ENCODE measurements at regions not wholly inside any gene's neighbourhood (a gene's known extent, or its start where the extent isn't known, plus 50 kb on each side); places are given as distances from the start of the nearest gene placed in this dataset.

DNA sequence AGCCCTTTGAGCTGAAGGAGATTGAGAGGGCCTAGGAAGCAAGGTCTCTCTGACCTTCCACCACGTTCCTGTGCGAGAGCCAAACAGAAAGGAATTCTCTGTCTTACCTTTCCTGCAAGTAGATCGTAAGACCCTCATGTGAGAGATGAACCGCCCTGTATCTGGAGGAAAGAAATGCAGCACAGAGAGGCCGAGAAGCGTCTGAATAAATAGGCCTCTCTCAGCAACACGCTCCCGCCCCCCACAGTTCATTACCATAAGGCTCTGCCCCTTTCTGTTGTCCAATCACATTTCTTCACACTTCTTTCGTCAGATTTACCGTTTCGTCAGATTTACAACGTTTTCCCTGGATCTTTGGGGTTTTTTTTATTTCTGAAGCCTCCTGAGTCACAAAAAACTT is 90.3 kb downstream of the BLID start:
- ATAC-seq = peak; percentile 93
- ChIA-PET RAD21 (ENCODE audit: low non-redundant PET in 1 of 2, low total read pairs in 2 of 2, uncharacterized antibody in 2 of 2, unreplicated experiment in 2 of 2) (no interaction called here), POLR2A (no interaction called here), CTCF (no interaction called here)
- Histone ChIP-seq H3K27me3 (ENCODE audit: insufficient read depth, low read length) (no peaks in the 10 kb centered on the region), H3K4me2 (ENCODE audit: low read length) (peak overlapping the region; percentile 78), H3K27ac (ENCODE audit: low read depth, low read length) (peak overlapping the region; percentile 38), H3K9me3 (ENCODE audit: control insufficient read depth in 1 of 2, insufficient read depth in 1 of 2, low read depth in 1 of 2, low read length in 2 of 2) (no peaks in the 10 kb centered on the region), H3K4me1 (ENCODE audit: control insufficient read depth in 1 of 2, insufficient read depth in 2 of 2, low read length in 2 of 2) (peaks cover 20 to 45% of the 10 kb centered on the region in 2 experiments; a peak in 3 of 4 replicates), H3K4me3 (replicated peaks in 1 of 2; ENCODE audit: low read depth in 1 of 2, low read length in 2 of 2) (peak overlapping the region; percentile 58 to 65), H3K79me2 (ENCODE audit: insufficient read depth, low read length) (peaks cover 49% of the 10 kb centered on the region), H2AFZ (ENCODE audit: low read depth, low read length, poor library complexity, severe bottlenecking) (peak overlapping the region; percentile 97), H3K36me3 (ENCODE audit: control insufficient read depth in 1 of 2, insufficient read depth in 2 of 2, low read length in 2 of 2) (no peaks in the 10 kb centered on the region), H3K9me2 (ENCODE audit: insufficient read depth) (no peaks in the 10 kb centered on the region), H3K9ac (ENCODE audit: low read length) (peak overlapping the region; percentile 66), H4K20me1 (ENCODE audit: insufficient read depth) (no peaks in the 10 kb centered on the region)
- TF ChIP-seq POLR2AphosphoS5 (IDR thresholded peaks at IDR 0.05; ENCODE audit: low read depth, low read length) (peak; percentile 96), ELF1 (IDR thresholded peaks at IDR 0.05; ENCODE audit: borderline replicate concordance, low read depth) (no peak), CBX3 (IDR thresholded peaks at IDR 0.05; ENCODE audit: low read depth) (no peak), SIN3A (IDR thresholded peaks at IDR 0.05; ENCODE audit: low read depth) (peak; percentile 68), ZFX (IDR thresholded peaks at IDR 0.05) (peak; percentile 37; the same call in 1 of the 2 replicates)
- DNase-seq (ENCODE audit: low read depth, low spot score) = peak; percentile 77
- intact Hi-C loops (cut with micrococcal nuclease) = no loop called here
- BruUV-seq (replicated peaks) = no TSS peak

DNA sequence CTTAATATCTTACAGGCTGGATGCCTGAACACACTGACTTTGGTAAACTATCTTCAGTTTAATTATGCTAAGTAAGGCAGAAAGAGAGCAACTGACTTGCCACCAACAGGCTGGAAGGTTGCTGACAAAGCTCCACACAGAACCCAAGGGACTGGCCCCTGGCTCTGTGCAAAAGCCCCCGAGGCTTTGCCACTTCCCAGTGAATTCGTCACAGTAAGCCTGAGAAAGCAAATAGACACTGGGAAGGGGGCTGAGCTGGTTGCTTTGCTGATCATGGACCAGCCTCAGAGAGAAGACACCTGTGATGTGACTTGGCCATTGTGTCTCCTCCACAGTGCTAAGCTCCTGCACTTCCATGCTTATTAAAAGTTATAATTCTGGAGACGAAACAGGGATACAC is 91.7 kb downstream of the BLID start:
- H4K20me1 ChIP-seq (ENCODE audit: insufficient read depth) = no peaks in the 10 kb centered on the region
- no peaks in the 10 kb centered on the region for H3K9me2 ChIP-seq (ENCODE audit: insufficient read depth)
- H3K4me2 ChIP-seq (ENCODE audit: low read length) = peak overlapping the region; percentile 78
- peaks cover 64% of the 10 kb centered on the region for H3K79me2 ChIP-seq (ENCODE audit: insufficient read depth, low read length)
- TF ChIP-seq, protein P1, sequence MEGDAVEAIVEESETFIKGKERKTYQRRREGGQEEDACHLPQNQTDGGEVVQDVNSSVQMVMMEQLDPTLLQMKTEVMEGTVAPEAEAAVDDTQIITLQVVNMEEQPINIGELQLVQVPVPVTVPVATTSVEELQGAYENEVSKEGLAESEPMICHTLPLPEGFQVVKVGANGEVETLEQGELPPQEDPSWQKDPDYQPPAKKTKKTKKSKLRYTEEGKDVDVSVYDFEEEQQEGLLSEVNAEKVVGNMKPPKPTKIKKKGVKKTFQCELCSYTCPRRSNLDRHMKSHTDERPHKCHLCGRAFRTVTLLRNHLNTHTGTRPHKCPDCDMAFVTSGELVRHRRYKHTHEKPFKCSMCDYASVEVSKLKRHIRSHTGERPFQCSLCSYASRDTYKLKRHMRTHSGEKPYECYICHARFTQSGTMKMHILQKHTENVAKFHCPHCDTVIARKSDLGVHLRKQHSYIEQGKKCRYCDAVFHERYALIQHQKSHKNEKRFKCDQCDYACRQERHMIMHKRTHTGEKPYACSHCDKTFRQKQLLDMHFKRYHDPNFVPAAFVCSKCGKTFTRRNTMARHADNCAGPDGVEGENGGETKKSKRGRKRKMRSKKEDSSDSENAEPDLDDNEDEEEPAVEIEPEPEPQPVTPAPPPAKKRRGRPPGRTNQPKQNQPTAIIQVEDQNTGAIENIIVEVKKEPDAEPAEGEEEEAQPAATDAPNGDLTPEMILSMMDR (IDR thresholded peaks at IDR 0.05 in 2 of 3, conservative IDR thresholded peaks at IDR 0.05 in 1 of 3; ENCODE audit: borderline replicate concordance in 1 of 3, insufficient read depth in 1 of 3, low read depth in 2 of 3, low read length in 2 of 3) = no peak
- TF ChIP-seq, protein P2, sequence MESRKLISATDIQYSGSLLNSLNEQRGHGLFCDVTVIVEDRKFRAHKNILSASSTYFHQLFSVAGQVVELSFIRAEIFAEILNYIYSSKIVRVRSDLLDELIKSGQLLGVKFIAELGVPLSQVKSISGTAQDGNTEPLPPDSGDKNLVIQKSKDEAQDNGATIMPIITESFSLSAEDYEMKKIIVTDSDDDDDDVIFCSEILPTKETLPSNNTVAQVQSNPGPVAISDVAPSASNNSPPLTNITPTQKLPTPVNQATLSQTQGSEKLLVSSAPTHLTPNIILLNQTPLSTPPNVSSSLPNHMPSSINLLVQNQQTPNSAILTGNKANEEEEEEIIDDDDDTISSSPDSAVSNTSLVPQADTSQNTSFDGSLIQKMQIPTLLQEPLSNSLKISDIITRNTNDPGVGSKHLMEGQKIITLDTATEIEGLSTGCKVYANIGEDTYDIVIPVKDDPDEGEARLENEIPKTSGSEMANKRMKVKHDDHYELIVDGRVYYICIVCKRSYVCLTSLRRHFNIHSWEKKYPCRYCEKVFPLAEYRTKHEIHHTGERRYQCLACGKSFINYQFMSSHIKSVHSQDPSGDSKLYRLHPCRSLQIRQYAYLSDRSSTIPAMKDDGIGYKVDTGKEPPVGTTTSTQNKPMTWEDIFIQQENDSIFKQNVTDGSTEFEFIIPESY (IDR thresholded peaks at IDR 0.05; ENCODE audit: extremely low read depth, insufficient replicate concordance, low read length) = no peak
- peak; percentile 1; the same call in 1 of the 2 replicates for ATAC-seq
- no peaks in the 10 kb centered on the region for H3K27me3 ChIP-seq (ENCODE audit: insufficient read depth, low read length)
- peak overlapping the region; percentile 33; the same call in 1 of the 2 replicates for H3K27ac ChIP-seq (ENCODE audit: low read depth, low read length)
- no TSS peak for BruUV-seq (replicated peaks)
- no peak overlapping the region for H2AFZ ChIP-seq (ENCODE audit: low read depth, low read length, poor library complexity, severe bottlenecking)
- intact Hi-C loops (cut with micrococcal nuclease) = loop anchor here (5.0 kb wide), 1 partner anchor 367 kb away; no protein-coding TSS in a partner anchor
- peaks cover 20 to 45% of the 10 kb centered on the region in 2 experiments; a peak in 3 of 4 replicates for H3K4me1 ChIP-seq (ENCODE audit: control insufficient read depth in 1 of 2, insufficient read depth in 2 of 2, low read length in 2 of 2)
- RAD21 ChIA-PET (ENCODE audit: low non-redundant PET in 1 of 2, low total read pairs in 2 of 2, uncharacterized antibody in 2 of 2, unreplicated experiment in 2 of 2) = no interaction called here
- no peaks in the 10 kb centered on the region for H3K36me3 ChIP-seq (ENCODE audit: control insufficient read depth in 1 of 2, insufficient read depth in 2 of 2, low read length in 2 of 2)
- peak overlapping the region; percentile 58 to 65 for H3K4me3 ChIP-seq (replicated peaks in 1 of 2; ENCODE audit: low read depth in 1 of 2, low read length in 2 of 2)
- H3K9me3 ChIP-seq (ENCODE audit: control insufficient read depth in 1 of 2, insufficient read depth in 1 of 2, low read depth in 1 of 2, low read length in 2 of 2) = no peaks in the 10 kb centered on the region
- POLR2A ChIA-PET = no interaction called here
- no peak for DNase-seq (ENCODE audit: low read depth, low spot score)
- CTCF ChIA-PET = interaction anchor here (1.7 kb wide), 1 partner anchor 369 kb away, joined by 3 read pairs; no protein-coding TSS in a partner anchor
- peak overlapping the region; percentile 12; the same call in 1 of the 2 replicates for H3K9ac ChIP-seq (ENCODE audit: low read length)

All from HCT116 (cell line).